ENCODE measurements at regions not wholly inside any gene's neighbourhood (a gene's known extent, or its start where the extent isn't known, plus 50 kb on each side); places are given as distances from the start of the nearest gene placed in this dataset.

- TF ChIP-seq ZNF468 (CRISPR knock-in tag; IDR thresholded peaks at IDR 0.05), result no peak
- no peak for TF ChIP-seq MAFF (IDR thresholded peaks at IDR 0.05; ENCODE audit: low read depth, low read length)
These were observed 56.2 kb upstream of the DPH5 start for GRCh38 chr1:101081496-101082488.

Measured in HepG2 (cell line).